ENCODE measurements at regions not wholly inside any gene's neighbourhood (a gene's known extent, or its start where the extent isn't known, plus 50 kb on each side); places are given as distances from the start of the nearest gene placed in this dataset.

- no peak overlapping the region for H4K12ac ChIP-seq (ENCODE audit: low read depth, low read length)
- H3K9ac ChIP-seq (ENCODE audit: low read length) = no peak overlapping the region
- no peaks in the 10 kb centered on the region for H3K79me2 ChIP-seq (ENCODE audit: control insufficient read depth, insufficient read depth, low read length, poor library complexity)
- H3K27ac ChIP-seq (ENCODE audit: low read depth, low read length) = no peak overlapping the region
- no peak overlapping the region for H3K4me3 ChIP-seq (ENCODE audit: low read depth, low read length)
- H3K18ac ChIP-seq (ENCODE audit: low read length) = no peak overlapping the region
- H3K4me1 ChIP-seq (ENCODE audit: control insufficient read depth in 1 of 2, insufficient read depth in 2 of 2, low read length in 2 of 2) = no peaks in the 10 kb centered on the region
- H2AFZ ChIP-seq (ENCODE audit: insufficient read depth, low read length, poor library complexity) = no peak overlapping the region
- no peak overlapping the region for H4K91ac ChIP-seq (ENCODE audit: low read depth, low read length)
- no peaks in the 10 kb centered on the region for H3K79me1 ChIP-seq (ENCODE audit: low read length)
- H3K14ac ChIP-seq (ENCODE audit: low read length) = no peak overlapping the region
- no peak overlapping the region for H3K4me2 ChIP-seq (ENCODE audit: low read length)
- no CpG with 5 or more reads among the region's 5 CpGs for WGBS (ENCODE audit: extremely low coverage, insufficient coverage, insufficient read length)
- no peak for DNase-seq
- H3K9me3 ChIP-seq (ENCODE audit: insufficient read depth, low read depth, low read length) = no peaks in the 10 kb centered on the region
- H3K27me3 ChIP-seq (ENCODE audit: insufficient read depth, low read length) = no peaks in the 10 kb centered on the region
- H4K8ac ChIP-seq (ENCODE audit: low read depth, low read length) = no peak overlapping the region
- no peak overlapping the region for H2BK12ac ChIP-seq (ENCODE audit: low read length)
- no peak overlapping the region for H2BK120ac ChIP-seq (ENCODE audit: insufficient read depth, low read length, poor library complexity)
- H2AK5ac ChIP-seq (ENCODE audit: low read length) = no peak overlapping the region
- H3K36me3 ChIP-seq (ENCODE audit: control insufficient read depth in 1 of 2, insufficient read depth in 2 of 2, low read length in 2 of 2) = no peaks in the 10 kb centered on the region
- H2BK5ac ChIP-seq (ENCODE audit: low read depth, low read length, poor library complexity) = no peak overlapping the region
- H3K4ac ChIP-seq (ENCODE audit: low read depth, low read length) = no peak overlapping the region
- H3K23ac ChIP-seq (ENCODE audit: low read length) = no peak overlapping the region
Observed at GRCh38 chr13:89899302-89900103, 1448.0 kb upstream of the MIR17HG start.

GRCh38 chr13:89900104-89900765 lies 1447.3 kb upstream of the MIR17HG start:
- H3K9ac ChIP-seq (ENCODE audit: low read length) = no peak overlapping the region
- H2BK5ac ChIP-seq (ENCODE audit: low read depth, low read length, poor library complexity) = no peak overlapping the region
- H4K8ac ChIP-seq (ENCODE audit: low read depth, low read length) = no peak overlapping the region
- no peak overlapping the region for H2AK5ac ChIP-seq (ENCODE audit: low read length)
- no peaks in the 10 kb centered on the region for H3K36me3 ChIP-seq (ENCODE audit: control insufficient read depth in 1 of 2, insufficient read depth in 2 of 2, low read length in 2 of 2)
- H3K27me3 ChIP-seq (ENCODE audit: insufficient read depth, low read length) = no peaks in the 10 kb centered on the region
- no peak overlapping the region for H3K27ac ChIP-seq (ENCODE audit: low read depth, low read length)
- no peak overlapping the region for H4K91ac ChIP-seq (ENCODE audit: low read depth, low read length)
- no peak overlapping the region for H3K4me2 ChIP-seq (ENCODE audit: low read length)
- H2BK120ac ChIP-seq (ENCODE audit: insufficient read depth, low read length, poor library complexity) = no peak overlapping the region
- WGBS (ENCODE audit: extremely low coverage, insufficient coverage, insufficient read length) = no CpG with 5 or more reads among the region's 5 CpGs
- no peak overlapping the region for H3K14ac ChIP-seq (ENCODE audit: low read length)
- H3K79me2 ChIP-seq (ENCODE audit: control insufficient read depth, insufficient read depth, low read length, poor library complexity) = no peaks in the 10 kb centered on the region
- no peak for DNase-seq
- no peak overlapping the region for H2AFZ ChIP-seq (ENCODE audit: insufficient read depth, low read length, poor library complexity)
- H3K18ac ChIP-seq (ENCODE audit: low read length) = no peak overlapping the region
- no peak overlapping the region for H3K4ac ChIP-seq (ENCODE audit: low read depth, low read length)
- H3K9me3 ChIP-seq (ENCODE audit: insufficient read depth, low read depth, low read length) = no peaks in the 10 kb centered on the region
- H3K4me1 ChIP-seq (ENCODE audit: control insufficient read depth in 1 of 2, insufficient read depth in 2 of 2, low read length in 2 of 2) = no peaks in the 10 kb centered on the region
- H3K79me1 ChIP-seq (ENCODE audit: low read length) = no peaks in the 10 kb centered on the region
- no peak overlapping the region for H4K12ac ChIP-seq (ENCODE audit: low read depth, low read length)
- no peak overlapping the region for H3K23ac ChIP-seq (ENCODE audit: low read length)
- no peak overlapping the region for H3K4me3 ChIP-seq (ENCODE audit: low read depth, low read length)
- no peak overlapping the region for H2BK12ac ChIP-seq (ENCODE audit: low read length)

GRCh38 chr13:89902223-89902622 lies 1445.3 kb upstream of the MIR17HG start:
- no peak overlapping the region for H3K9ac ChIP-seq (ENCODE audit: low read length)
- no peak overlapping the region for H2AK5ac ChIP-seq (ENCODE audit: low read length)
- H3K79me1 ChIP-seq (ENCODE audit: low read length) = no peaks in the 10 kb centered on the region
- no peak overlapping the region for H3K18ac ChIP-seq (ENCODE audit: low read length)
- H3K36me3 ChIP-seq (ENCODE audit: control insufficient read depth in 1 of 2, insufficient read depth in 2 of 2, low read length in 2 of 2) = no peaks in the 10 kb centered on the region
- no peak overlapping the region for H3K23ac ChIP-seq (ENCODE audit: low read length)
- H4K8ac ChIP-seq (ENCODE audit: low read depth, low read length) = no peak overlapping the region
- no peaks in the 10 kb centered on the region for H3K27me3 ChIP-seq (ENCODE audit: insufficient read depth, low read length)
- H2BK12ac ChIP-seq (ENCODE audit: low read length) = no peak overlapping the region
- H2AFZ ChIP-seq (ENCODE audit: insufficient read depth, low read length, poor library complexity) = no peak overlapping the region
- H4K12ac ChIP-seq (ENCODE audit: low read depth, low read length) = no peak overlapping the region
- H3K4me2 ChIP-seq (ENCODE audit: low read length) = no peak overlapping the region
- H3K27ac ChIP-seq (ENCODE audit: low read depth, low read length) = no peak overlapping the region
- H3K9me3 ChIP-seq (ENCODE audit: insufficient read depth, low read depth, low read length) = no peaks in the 10 kb centered on the region
- no peak overlapping the region for H3K14ac ChIP-seq (ENCODE audit: low read length)
- no peak overlapping the region for H2BK5ac ChIP-seq (ENCODE audit: low read depth, low read length, poor library complexity)
- no peak for DNase-seq
- no peaks in the 10 kb centered on the region for H3K79me2 ChIP-seq (ENCODE audit: control insufficient read depth, insufficient read depth, low read length, poor library complexity)
- no peak overlapping the region for H3K4me3 ChIP-seq (ENCODE audit: low read depth, low read length)
- no peak overlapping the region for H3K4ac ChIP-seq (ENCODE audit: low read depth, low read length)
- no peak overlapping the region for H2BK120ac ChIP-seq (ENCODE audit: insufficient read depth, low read length, poor library complexity)
- no peaks in the 10 kb centered on the region for H3K4me1 ChIP-seq (ENCODE audit: control insufficient read depth in 1 of 2, insufficient read depth in 2 of 2, low read length in 2 of 2)
- no peak overlapping the region for H4K91ac ChIP-seq (ENCODE audit: low read depth, low read length)

GRCh38 chr13:89903115-89903514 lies 1444.4 kb upstream of the MIR17HG start:
- no peaks in the 10 kb centered on the region for H3K9me3 ChIP-seq (ENCODE audit: insufficient read depth, low read depth, low read length)
- H3K27me3 ChIP-seq (ENCODE audit: insufficient read depth, low read length) = no peaks in the 10 kb centered on the region
- H3K23ac ChIP-seq (ENCODE audit: low read length) = no peak overlapping the region
- H3K4me1 ChIP-seq (ENCODE audit: control insufficient read depth in 1 of 2, insufficient read depth in 2 of 2, low read length in 2 of 2) = no peaks in the 10 kb centered on the region
- no peak overlapping the region for H2BK5ac ChIP-seq (ENCODE audit: low read depth, low read length, poor library complexity)
- no peak overlapping the region for H2AK5ac ChIP-seq (ENCODE audit: low read length)
- H3K4ac ChIP-seq (ENCODE audit: low read depth, low read length) = no peak overlapping the region
- H2BK12ac ChIP-seq (ENCODE audit: low read length) = no peak overlapping the region
- no peak overlapping the region for H3K18ac ChIP-seq (ENCODE audit: low read length)
- no peaks in the 10 kb centered on the region for H3K79me2 ChIP-seq (ENCODE audit: control insufficient read depth, insufficient read depth, low read length, poor library complexity)
- no peak overlapping the region for H3K27ac ChIP-seq (ENCODE audit: low read depth, low read length)
- H3K9ac ChIP-seq (ENCODE audit: low read length) = no peak overlapping the region
- no peak for DNase-seq
- H2BK120ac ChIP-seq (ENCODE audit: insufficient read depth, low read length, poor library complexity) = no peak overlapping the region
- H3K79me1 ChIP-seq (ENCODE audit: low read length) = no peaks in the 10 kb centered on the region
- no peak overlapping the region for H4K12ac ChIP-seq (ENCODE audit: low read depth, low read length)
- H4K8ac ChIP-seq (ENCODE audit: low read depth, low read length) = no peak overlapping the region
- H3K36me3 ChIP-seq (ENCODE audit: control insufficient read depth in 1 of 2, insufficient read depth in 2 of 2, low read length in 2 of 2) = no peaks in the 10 kb centered on the region
- no peak overlapping the region for H3K4me3 ChIP-seq (ENCODE audit: low read depth, low read length)
- no peak overlapping the region for H2AFZ ChIP-seq (ENCODE audit: insufficient read depth, low read length, poor library complexity)
- WGBS (ENCODE audit: extremely low coverage, insufficient coverage, insufficient read length) = no CpG with 5 or more reads among the region's 2 CpGs
- no peak overlapping the region for H3K4me2 ChIP-seq (ENCODE audit: low read length)
- no peak overlapping the region for H4K91ac ChIP-seq (ENCODE audit: low read depth, low read length)
- H3K14ac ChIP-seq (ENCODE audit: low read length) = no peak overlapping the region

Measured in trophoblast cell (in vitro differentiated cells and primary cell).